ENCODE measurements at regions not wholly inside any gene's neighbourhood (a gene's known extent, or its start where the extent isn't known, plus 50 kb on each side); places are given as distances from the start of the nearest gene placed in this dataset.
A peak's percentile ranks its signal among the peaks of the same experiment; 100 is the strongest.

- Histone ChIP-seq H3K36me3 (no peaks in the 10 kb centered on the region), H3K9me3 (no peaks in the 10 kb centered on the region), H3K27me3 (no peaks in the 10 kb centered on the region), H3K27ac (peak overlapping the region; percentile 85 to 91), H3K4me1 (peaks cover 0 to 38% of the 10 kb centered on the region in 2 donors), H3K4me3 (no peak overlapping the region)
- no peak for DNase-seq (ENCODE audit: low spot score)
- TF ChIP-seq, protein P1, sequence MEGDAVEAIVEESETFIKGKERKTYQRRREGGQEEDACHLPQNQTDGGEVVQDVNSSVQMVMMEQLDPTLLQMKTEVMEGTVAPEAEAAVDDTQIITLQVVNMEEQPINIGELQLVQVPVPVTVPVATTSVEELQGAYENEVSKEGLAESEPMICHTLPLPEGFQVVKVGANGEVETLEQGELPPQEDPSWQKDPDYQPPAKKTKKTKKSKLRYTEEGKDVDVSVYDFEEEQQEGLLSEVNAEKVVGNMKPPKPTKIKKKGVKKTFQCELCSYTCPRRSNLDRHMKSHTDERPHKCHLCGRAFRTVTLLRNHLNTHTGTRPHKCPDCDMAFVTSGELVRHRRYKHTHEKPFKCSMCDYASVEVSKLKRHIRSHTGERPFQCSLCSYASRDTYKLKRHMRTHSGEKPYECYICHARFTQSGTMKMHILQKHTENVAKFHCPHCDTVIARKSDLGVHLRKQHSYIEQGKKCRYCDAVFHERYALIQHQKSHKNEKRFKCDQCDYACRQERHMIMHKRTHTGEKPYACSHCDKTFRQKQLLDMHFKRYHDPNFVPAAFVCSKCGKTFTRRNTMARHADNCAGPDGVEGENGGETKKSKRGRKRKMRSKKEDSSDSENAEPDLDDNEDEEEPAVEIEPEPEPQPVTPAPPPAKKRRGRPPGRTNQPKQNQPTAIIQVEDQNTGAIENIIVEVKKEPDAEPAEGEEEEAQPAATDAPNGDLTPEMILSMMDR (IDR thresholded peaks at IDR 0.05), result no peak
Observed at GRCh38 chr21:33974513-33975468, 59.2 kb upstream of the ATP5PO start.

DNA sequence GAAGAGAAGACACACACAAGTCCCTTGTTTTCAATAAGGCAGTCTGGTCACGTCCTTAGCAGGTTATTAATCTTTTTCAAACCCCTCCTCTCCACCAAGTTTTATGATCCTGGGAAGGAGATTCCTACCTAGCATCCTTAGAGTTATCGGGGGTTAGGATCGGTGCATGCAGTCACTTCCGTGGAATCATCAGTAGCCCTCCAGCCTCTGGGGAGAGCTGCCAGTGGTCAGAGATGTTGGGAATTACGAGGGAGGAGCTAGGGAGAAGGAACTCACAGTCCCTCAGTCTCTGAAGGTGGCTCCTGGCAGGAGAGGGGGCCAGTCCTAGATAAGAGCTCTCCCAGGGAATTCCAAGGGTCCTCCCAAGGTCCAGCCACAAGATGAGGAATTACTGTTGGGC is 57.7 kb upstream of the ATP5PO start:
- Histone ChIP-seq H3K27ac (no peak overlapping the region), H3K4me3 (no peak overlapping the region), H3K4me1 (peaks cover 0 to 53% of the 10 kb centered on the region in 2 donors), H3K9me3 (no peaks in the 10 kb centered on the region), H3K36me3 (no peaks in the 10 kb centered on the region), H3K27me3 (no peaks in the 10 kb centered on the region)
- TF ChIP-seq, protein P1 (IDR thresholded peaks at IDR 0.05), result no peak
- no peak for DNase-seq (ENCODE audit: low spot score)

DNA sequence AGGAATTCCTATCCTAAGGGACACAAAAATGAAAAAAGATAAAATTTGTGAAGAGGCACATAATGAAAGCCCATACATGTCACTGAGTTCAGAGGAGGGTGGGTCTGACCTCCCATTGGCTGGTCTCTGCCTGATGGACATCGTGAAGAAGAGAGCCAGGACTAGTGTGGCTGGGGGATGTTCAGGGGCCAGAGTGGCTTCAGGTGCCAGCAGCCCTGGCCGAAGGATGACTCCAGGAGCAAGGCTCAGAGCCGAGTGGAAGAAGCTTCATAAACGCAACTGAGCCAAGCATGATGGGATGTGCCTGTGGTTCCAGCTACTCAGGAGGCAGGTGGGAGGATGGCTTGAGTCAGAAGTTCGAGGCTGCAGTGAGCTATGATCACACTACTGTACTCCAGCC is 56.9 kb upstream of the ATP5PO start:
- H3K4me3 ChIP-seq, result no peak overlapping the region
- no peak for DNase-seq (ENCODE audit: low spot score)
- peaks cover 0 to 51% of the 10 kb centered on the region in 2 donors for H3K4me1 ChIP-seq
- no peaks in the 10 kb centered on the region for H3K27me3 ChIP-seq
- no peak overlapping the region for H3K27ac ChIP-seq
- no peaks in the 10 kb centered on the region for H3K9me3 ChIP-seq
- TF ChIP-seq, protein P1 (IDR thresholded peaks at IDR 0.05), result no peak
- no peaks in the 10 kb centered on the region for H3K36me3 ChIP-seq

- TF ChIP-seq, protein P1 (IDR thresholded peaks at IDR 0.05), result no peak
- Histone ChIP-seq H3K27me3 (no peaks in the 10 kb centered on the region), H3K36me3 (no peaks in the 10 kb centered on the region), H3K27ac (no peak overlapping the region), H3K4me1 (peaks cover 0 to 41% of the 10 kb centered on the region in 2 donors), H3K4me3 (no peak overlapping the region), H3K9me3 (no peaks in the 10 kb centered on the region)
- no peak for DNase-seq (ENCODE audit: low spot score)
Observed at GRCh38 chr21:33971492-33972013, 55.9 kb upstream of the ATP5PO start.

DNA sequence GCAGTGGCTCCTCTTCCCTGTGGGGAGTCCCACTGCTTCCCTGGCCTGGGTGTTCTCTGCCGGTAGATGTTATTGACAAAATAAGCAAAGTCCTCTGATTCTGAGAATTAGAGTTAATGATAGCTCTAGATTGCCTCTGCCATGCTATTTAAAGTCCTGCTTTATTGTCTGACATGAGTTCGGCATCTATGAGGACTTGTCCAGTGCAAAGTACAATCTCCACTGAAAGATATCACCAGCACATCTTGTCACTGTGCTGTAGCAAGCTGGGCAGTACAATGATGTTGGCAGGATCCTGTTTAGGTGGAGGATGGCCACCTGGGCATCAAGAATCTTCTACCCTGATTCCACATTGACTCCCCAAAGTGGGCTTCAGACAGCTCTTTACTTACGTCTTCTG is 54.0 kb upstream of the ATP5PO start:
- Histone ChIP-seq H3K9me3 (no peaks in the 10 kb centered on the region), H3K4me3 (no peak overlapping the region), H3K4me1 (peaks cover 0 to 29% of the 10 kb centered on the region in 2 donors), H3K27me3 (no peaks in the 10 kb centered on the region), H3K27ac (peak overlapping the region; percentile 14 to 66), H3K36me3 (no peaks in the 10 kb centered on the region)
- TF ChIP-seq, protein P1 (IDR thresholded peaks at IDR 0.05), result no peak
- no peak for DNase-seq (ENCODE audit: low spot score)

Measured in right atrium auricular region (tissue), 2 donors.